ENCODE measurements at regions not wholly inside any gene's neighbourhood (a gene's known extent, or its start where the extent isn't known, plus 50 kb on each side); places are given as distances from the start of the nearest gene placed in this dataset.

DNA sequence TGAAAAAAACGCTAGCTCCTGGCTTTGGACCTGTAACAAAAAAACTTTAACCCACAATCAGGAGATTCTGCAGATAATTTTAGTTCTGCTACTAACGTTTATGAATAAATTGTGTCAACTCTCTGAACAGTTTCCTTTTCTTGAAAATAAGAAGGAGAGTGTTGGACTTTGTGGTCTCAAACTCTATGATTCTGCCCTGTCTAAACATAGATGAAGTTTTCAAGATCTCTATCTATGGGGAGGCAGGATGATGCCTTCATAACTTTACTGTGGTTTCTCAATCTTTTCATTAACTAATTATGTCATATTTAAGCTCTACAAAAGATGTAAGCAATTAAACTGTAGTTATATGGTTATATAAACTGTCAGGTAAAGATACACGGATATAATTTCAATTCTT, 162.0 kb downstream of the REEP3 start:
- no peak overlapping the region for H2AFZ ChIP-seq
- no peak for TF ChIP-seq EZH2 (IDR thresholded peaks at IDR 0.05; ENCODE audit: borderline replicate concordance)
- TF ChIP-seq, protein P1, sequence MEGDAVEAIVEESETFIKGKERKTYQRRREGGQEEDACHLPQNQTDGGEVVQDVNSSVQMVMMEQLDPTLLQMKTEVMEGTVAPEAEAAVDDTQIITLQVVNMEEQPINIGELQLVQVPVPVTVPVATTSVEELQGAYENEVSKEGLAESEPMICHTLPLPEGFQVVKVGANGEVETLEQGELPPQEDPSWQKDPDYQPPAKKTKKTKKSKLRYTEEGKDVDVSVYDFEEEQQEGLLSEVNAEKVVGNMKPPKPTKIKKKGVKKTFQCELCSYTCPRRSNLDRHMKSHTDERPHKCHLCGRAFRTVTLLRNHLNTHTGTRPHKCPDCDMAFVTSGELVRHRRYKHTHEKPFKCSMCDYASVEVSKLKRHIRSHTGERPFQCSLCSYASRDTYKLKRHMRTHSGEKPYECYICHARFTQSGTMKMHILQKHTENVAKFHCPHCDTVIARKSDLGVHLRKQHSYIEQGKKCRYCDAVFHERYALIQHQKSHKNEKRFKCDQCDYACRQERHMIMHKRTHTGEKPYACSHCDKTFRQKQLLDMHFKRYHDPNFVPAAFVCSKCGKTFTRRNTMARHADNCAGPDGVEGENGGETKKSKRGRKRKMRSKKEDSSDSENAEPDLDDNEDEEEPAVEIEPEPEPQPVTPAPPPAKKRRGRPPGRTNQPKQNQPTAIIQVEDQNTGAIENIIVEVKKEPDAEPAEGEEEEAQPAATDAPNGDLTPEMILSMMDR (IDR thresholded peaks at IDR 0.05; ENCODE audit: poor library complexity): no peak
- no peak for TF ChIP-seq EZH2phosphoT487 (IDR thresholded peaks at IDR 0.05; ENCODE audit: low read depth, severe bottlenecking, unreplicated experiment)
- 75% methylated on average over 3 of the region's 3 CpGs for WGBS (ENCODE audit: low lambda C conversion rate, missing lambda C conversion rate)
- peaks cover 4% of the 10 kb centered on the region for H3K4me1 ChIP-seq (ENCODE audit: insufficient read depth)
- no peak overlapping the region for H3K4me3 ChIP-seq
- no peaks in the 10 kb centered on the region for H3K27me3 ChIP-seq
- no peaks in the 10 kb centered on the region for H3K36me3 ChIP-seq (replicated peaks; ENCODE audit: insufficient read depth, low read depth)
- no peak overlapping the region for H3K4me2 ChIP-seq
- H3K9me3 ChIP-seq (ENCODE audit: low read depth): no peaks in the 10 kb centered on the region
- no peaks in the 10 kb centered on the region for H3K9me2 ChIP-seq (replicated peaks; ENCODE audit: insufficient read depth)
- H4K20me1 ChIP-seq (ENCODE audit: insufficient read depth, poor library complexity, severe bottlenecking): no peaks in the 10 kb centered on the region
- H3K79me2 ChIP-seq: no peaks in the 10 kb centered on the region
- no peak for DNase-seq (ENCODE audit: low spot score)
- no peak overlapping the region for H3K27ac ChIP-seq

DNA sequence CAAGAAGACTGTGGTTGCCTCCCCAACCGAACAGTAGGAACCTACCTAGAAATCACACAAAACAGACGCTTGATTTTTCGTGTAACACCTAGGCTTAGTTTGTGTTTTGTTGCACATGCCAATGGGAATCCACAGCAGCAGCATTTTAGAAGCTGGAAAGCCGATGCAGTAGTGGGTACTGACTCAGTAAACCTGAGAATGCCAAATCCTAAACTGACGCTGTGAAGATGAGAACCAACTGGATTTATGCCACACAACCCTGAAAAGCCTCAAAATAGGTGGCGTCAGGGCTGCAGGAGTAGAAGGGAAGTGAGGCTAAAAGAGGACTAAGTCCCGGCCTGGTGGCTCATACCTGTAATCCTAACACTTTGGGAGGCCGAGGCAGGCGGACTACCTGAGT, 162.5 kb downstream of the REEP3 start:
- Histone ChIP-seq H3K36me3 (replicated peaks; ENCODE audit: insufficient read depth, low read depth) (no peaks in the 10 kb centered on the region), H3K27ac (no peak overlapping the region), H3K9me2 (replicated peaks; ENCODE audit: insufficient read depth) (no peaks in the 10 kb centered on the region), H3K9me3 (ENCODE audit: low read depth) (no peaks in the 10 kb centered on the region), H3K27me3 (no peaks in the 10 kb centered on the region), H3K4me1 (ENCODE audit: insufficient read depth) (peaks cover 4% of the 10 kb centered on the region), H3K4me3 (no peak overlapping the region), H2AFZ (no peak overlapping the region), H3K4me2 (no peak overlapping the region), H4K20me1 (ENCODE audit: insufficient read depth, poor library complexity, severe bottlenecking) (no peaks in the 10 kb centered on the region), H3K79me2 (no peaks in the 10 kb centered on the region)
- 94% methylated on average over 9 of the region's 9 CpGs for WGBS (ENCODE audit: low lambda C conversion rate, missing lambda C conversion rate)
- DNase-seq (ENCODE audit: low spot score): no peak
- TF ChIP-seq, protein P1 (IDR thresholded peaks at IDR 0.05; ENCODE audit: poor library complexity): no peak
- TF ChIP-seq EZH2phosphoT487 (IDR thresholded peaks at IDR 0.05; ENCODE audit: low read depth, severe bottlenecking, unreplicated experiment): no peak
- no peak for TF ChIP-seq EZH2 (IDR thresholded peaks at IDR 0.05; ENCODE audit: borderline replicate concordance)

DNA sequence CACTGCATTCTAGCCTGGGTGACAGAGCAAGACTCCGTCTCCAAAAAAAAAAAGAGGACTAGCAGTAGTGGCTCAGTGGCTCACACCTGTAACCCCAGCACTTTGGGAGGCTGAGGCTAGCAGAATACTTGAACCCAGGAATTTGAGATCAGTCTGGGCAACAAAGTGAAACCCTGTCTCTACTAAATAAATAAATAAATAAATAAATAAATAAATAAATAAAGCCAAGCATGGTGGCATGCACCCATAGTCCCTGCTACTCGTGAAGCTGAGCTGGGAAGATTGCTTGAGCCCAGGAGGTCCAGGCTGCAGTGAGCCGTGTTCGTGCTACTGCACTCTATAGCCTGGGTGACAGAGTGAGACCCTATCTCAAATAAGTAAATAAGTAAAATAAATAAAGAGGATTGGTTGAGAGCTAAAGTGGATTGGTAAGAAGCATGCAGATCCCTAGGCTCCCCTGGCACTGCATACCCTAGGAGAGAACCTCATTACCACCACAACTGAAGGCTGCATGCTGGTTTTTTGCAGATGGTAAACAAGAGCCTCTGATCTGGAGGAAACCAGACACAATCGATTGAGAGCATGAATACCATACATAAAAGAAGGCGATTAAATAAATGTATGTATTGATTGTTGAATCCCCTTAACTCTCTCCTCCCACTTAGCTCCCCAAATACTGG, 163.2 kb downstream of the REEP3 start:
- peaks cover 4% of the 10 kb centered on the region for H3K4me1 ChIP-seq (ENCODE audit: insufficient read depth)
- H3K36me3 ChIP-seq (replicated peaks; ENCODE audit: insufficient read depth, low read depth): no peaks in the 10 kb centered on the region
- H4K20me1 ChIP-seq (ENCODE audit: insufficient read depth, poor library complexity, severe bottlenecking): no peaks in the 10 kb centered on the region
- no peak overlapping the region for H2AFZ ChIP-seq
- H3K4me3 ChIP-seq: no peak overlapping the region
- H3K79me2 ChIP-seq: no peaks in the 10 kb centered on the region
- H3K27me3 ChIP-seq: no peaks in the 10 kb centered on the region
- no peak for TF ChIP-seq EZH2phosphoT487 (IDR thresholded peaks at IDR 0.05; ENCODE audit: low read depth, severe bottlenecking, unreplicated experiment)
- TF ChIP-seq, protein P1 (IDR thresholded peaks at IDR 0.05; ENCODE audit: poor library complexity): no peak
- TF ChIP-seq EZH2 (IDR thresholded peaks at IDR 0.05; ENCODE audit: borderline replicate concordance): no peak
- no peak for DNase-seq (ENCODE audit: low spot score)
- no peaks in the 10 kb centered on the region for H3K9me3 ChIP-seq (ENCODE audit: low read depth)
- H3K4me2 ChIP-seq: no peak overlapping the region
- H3K27ac ChIP-seq: no peak overlapping the region
- H3K9me2 ChIP-seq (replicated peaks; ENCODE audit: insufficient read depth): no peaks in the 10 kb centered on the region
- 86% methylated on average over 6 of the region's 6 CpGs for WGBS (ENCODE audit: low lambda C conversion rate, missing lambda C conversion rate)

Measured in hepatocyte (in vitro differentiated cells).